DND-41 (cell line): ENCODE measurements at regions not wholly inside any gene's neighbourhood (a gene's known extent, or its start where the extent isn't known, plus 50 kb on each side); places are given as distances from the start of the nearest gene placed in this dataset.

ENCODE experiments used
- CTCF ChIP-seq: IDR thresholded peaks from 2 replicates; pipeline ENCODE4 v1.5.1; 2012; ENCODE audit warnings: borderline replicate concordance, low read length, moderate library complexity, mild to moderate bottlenecking; ENCODE audit not compliant: poor library complexity, severe bottlenecking; ENCODE audit errors: extremely low read depth
- EZH2 ChIP-seq: IDR thresholded peaks from 3 replicates; pipeline ENCODE4 v1.6.1; 2012; ENCODE audit warnings: borderline replicate concordance, low read depth, mild to moderate bottlenecking, moderate library complexity, low read length, inconsistent platforms; ENCODE audit not compliant: severe bottlenecking

- TF ChIP-seq CTCF: no peak
- TF ChIP-seq EZH2: no peak
These were observed 201.3 kb downstream of the RPIA start for GRCh38 chr2:88892788-88893187.
